ENCODE measurements at regions not wholly inside any gene's neighbourhood (a gene's known extent, or its start where the extent isn't known, plus 50 kb on each side); places are given as distances from the start of the nearest gene placed in this dataset.

GRCh38 chr7:22008087-22008486 lies 62.4 kb upstream of the CDCA7L start:
- no peak overlapping the region for H3K4me2 ChIP-seq (ENCODE audit: extremely low read depth, insufficient read depth, low read length)
- no peak overlapping the region for H3K27ac ChIP-seq (ENCODE audit: insufficient read depth, low read length)
- H3K79me2 ChIP-seq (ENCODE audit: control insufficient read depth, insufficient read depth, low read length): no peaks in the 10 kb centered on the region
- H4K20me1 ChIP-seq (ENCODE audit: control insufficient read depth, extremely low read depth, insufficient read depth, low read length): no peaks in the 10 kb centered on the region
- H3K9me3 ChIP-seq (ENCODE audit: control insufficient read depth, insufficient read depth, low read depth, low read length): no peaks in the 10 kb centered on the region
- H3K36me3 ChIP-seq (ENCODE audit: control insufficient read depth, insufficient read depth, low read length): no peaks in the 10 kb centered on the region
- no peaks in the 10 kb centered on the region for H3K4me1 ChIP-seq (ENCODE audit: control insufficient read depth, extremely low read depth, insufficient read depth, low read length)
- H3K4me3 ChIP-seq (replicated peaks in 1 of 4; ENCODE audit: control extremely low read depth in 1 of 4, insufficient read depth in 1 of 4, low read depth in 3 of 4, low read length in 4 of 4): no peak overlapping the region
- no peak overlapping the region for H3K9ac ChIP-seq (ENCODE audit: insufficient read depth, low read length)
- no peak for TF ChIP-seq EZH2 (IDR thresholded peaks at IDR 0.05; ENCODE audit: low read length, missing control alignments)
- TF ChIP-seq CTCF (conservative IDR thresholded peaks at IDR 0.05 in 1 of 2, IDR thresholded peaks at IDR 0.05 in 1 of 2; ENCODE audit: low read depth in 1 of 2, low read length in 2 of 2): no peak
- no peak overlapping the region for H2AFZ ChIP-seq (ENCODE audit: low read length)
- H3K27me3 ChIP-seq (ENCODE audit: control insufficient read depth, insufficient read depth, low read length): no peaks in the 10 kb centered on the region
- no peak for DNase-seq (ENCODE audit: low read depth in 2 of 2)

- no peak overlapping the region for H2AFZ ChIP-seq (ENCODE audit: low read length)
- H3K4me3 ChIP-seq (replicated peaks in 1 of 4; ENCODE audit: control extremely low read depth in 1 of 4, insufficient read depth in 1 of 4, low read depth in 3 of 4, low read length in 4 of 4): no peak overlapping the region
- no peaks in the 10 kb centered on the region for H3K36me3 ChIP-seq (ENCODE audit: control insufficient read depth, insufficient read depth, low read length)
- H3K9me3 ChIP-seq (ENCODE audit: control insufficient read depth, insufficient read depth, low read depth, low read length): no peaks in the 10 kb centered on the region
- H4K20me1 ChIP-seq (ENCODE audit: control insufficient read depth, extremely low read depth, insufficient read depth, low read length): no peaks in the 10 kb centered on the region
- DNase-seq (ENCODE audit: low read depth in 2 of 2): peak in 1 of 2 donors; percentile 7
- H3K4me2 ChIP-seq (ENCODE audit: extremely low read depth, insufficient read depth, low read length): no peak overlapping the region
- H3K9ac ChIP-seq (ENCODE audit: insufficient read depth, low read length): no peak overlapping the region
- H3K4me1 ChIP-seq (ENCODE audit: control insufficient read depth, extremely low read depth, insufficient read depth, low read length): no peaks in the 10 kb centered on the region
- H3K27ac ChIP-seq (ENCODE audit: insufficient read depth, low read length): no peak overlapping the region
- no peaks in the 10 kb centered on the region for H3K27me3 ChIP-seq (ENCODE audit: control insufficient read depth, insufficient read depth, low read length)
- TF ChIP-seq CTCF (conservative IDR thresholded peaks at IDR 0.05 in 1 of 2, IDR thresholded peaks at IDR 0.05 in 1 of 2; ENCODE audit: low read depth in 1 of 2, low read length in 2 of 2): no peak
- TF ChIP-seq EZH2 (IDR thresholded peaks at IDR 0.05; ENCODE audit: low read length, missing control alignments): no peak
- no peaks in the 10 kb centered on the region for H3K79me2 ChIP-seq (ENCODE audit: control insufficient read depth, insufficient read depth, low read length)
Observed at GRCh38 chr7:22005151-22005550, 59.5 kb upstream of the CDCA7L start.

- H3K4me1 ChIP-seq (ENCODE audit: control insufficient read depth, extremely low read depth, insufficient read depth, low read length): no peaks in the 10 kb centered on the region
- no peaks in the 10 kb centered on the region for H3K9me3 ChIP-seq (ENCODE audit: control insufficient read depth, insufficient read depth, low read depth, low read length)
- no peaks in the 10 kb centered on the region for H3K27me3 ChIP-seq (ENCODE audit: control insufficient read depth, insufficient read depth, low read length)
- no peaks in the 10 kb centered on the region for H3K79me2 ChIP-seq (ENCODE audit: control insufficient read depth, insufficient read depth, low read length)
- H2AFZ ChIP-seq (ENCODE audit: low read length): no peak overlapping the region
- H3K4me3 ChIP-seq (replicated peaks in 1 of 4; ENCODE audit: control extremely low read depth in 1 of 4, insufficient read depth in 1 of 4, low read depth in 3 of 4, low read length in 4 of 4): no peak overlapping the region
- H3K4me2 ChIP-seq (ENCODE audit: extremely low read depth, insufficient read depth, low read length): no peak overlapping the region
- H3K9ac ChIP-seq (ENCODE audit: insufficient read depth, low read length): no peak overlapping the region
- no peak overlapping the region for H3K27ac ChIP-seq (ENCODE audit: insufficient read depth, low read length)
- no peaks in the 10 kb centered on the region for H3K36me3 ChIP-seq (ENCODE audit: control insufficient read depth, insufficient read depth, low read length)
- TF ChIP-seq CTCF (conservative IDR thresholded peaks at IDR 0.05 in 1 of 2, IDR thresholded peaks at IDR 0.05 in 1 of 2; ENCODE audit: low read depth in 1 of 2, low read length in 2 of 2): no peak
- DNase-seq (ENCODE audit: low read depth in 2 of 2): no peak
- no peaks in the 10 kb centered on the region for H4K20me1 ChIP-seq (ENCODE audit: control insufficient read depth, extremely low read depth, insufficient read depth, low read length)
Observed at GRCh38 chr7:22002726-22003125, 57.0 kb upstream of the CDCA7L start.

All from fibroblast of lung (primary cell).